K562 (cell line): ENCODE measurements at regions not wholly inside any gene's neighbourhood (a gene's known extent, or its start where the extent isn't known, plus 50 kb on each side); places are given as distances from the start of the nearest gene placed in this dataset.

Source experiments
- CCNT2 ChIP-seq: IDR thresholded peaks from 2 replicates; pipeline ENCODE4 v1.6.1; 2011; ENCODE audit warnings: borderline replicate concordance, low read depth, mild to moderate bottlenecking, moderate library complexity, mixed read lengths, low read length; ENCODE audit not compliant: insufficient read length; ENCODE audit errors: extremely low read depth
- POLR2A ChIP-seq: fragments of 450-650 bp; conservative IDR thresholded peaks from 2 replicates; pipeline ENCODE4 v1.6.1; 2016
- TF ChIP-seq, protein P1 (sequence below): fragments of 250-450 bp; sonication (Bioruptor Pico); IDR thresholded peaks from 2 replicates; pipeline ENCODE4 v1.5.0; 2020; ENCODE audit warnings: mild to moderate bottlenecking
- TF ChIP-seq, protein P2 (sequence below): fragments of 450-650 bp; IDR thresholded peaks from 2 replicates; pipeline ENCODE4 v1.7.0; 2016; ENCODE audit warnings: borderline replicate concordance
- TF ChIP-seq, protein P3 (sequence below), 3 experiments: IDR thresholded peaks in 2 of 3; conservative IDR thresholded peaks in 1 of 3; 2 replicates each; pipeline ENCODE4 v1.5.1; 2011 to 2012; ENCODE audit warnings: low read length in 3 of 3, mild to moderate bottlenecking in 3 of 3, control low read depth in 2 of 3, improper control_type of control experiment in 1 of 3, inconsistent platforms in 1 of 3, low read depth in 1 of 3, mixed read lengths in 1 of 3, moderate library complexity in 1 of 3; ENCODE audit not compliant: insufficient read depth in 2 of 3
- TF ChIP-seq, protein P4 (sequence below): sonication (generic); formaldehyde crosslinking; IDR thresholded peaks from 2 replicates; pipeline ENCODE4 v1.9.0; 2022; ENCODE audit warnings: mild to moderate bottlenecking, missing genetic modification reagents

DNA sequence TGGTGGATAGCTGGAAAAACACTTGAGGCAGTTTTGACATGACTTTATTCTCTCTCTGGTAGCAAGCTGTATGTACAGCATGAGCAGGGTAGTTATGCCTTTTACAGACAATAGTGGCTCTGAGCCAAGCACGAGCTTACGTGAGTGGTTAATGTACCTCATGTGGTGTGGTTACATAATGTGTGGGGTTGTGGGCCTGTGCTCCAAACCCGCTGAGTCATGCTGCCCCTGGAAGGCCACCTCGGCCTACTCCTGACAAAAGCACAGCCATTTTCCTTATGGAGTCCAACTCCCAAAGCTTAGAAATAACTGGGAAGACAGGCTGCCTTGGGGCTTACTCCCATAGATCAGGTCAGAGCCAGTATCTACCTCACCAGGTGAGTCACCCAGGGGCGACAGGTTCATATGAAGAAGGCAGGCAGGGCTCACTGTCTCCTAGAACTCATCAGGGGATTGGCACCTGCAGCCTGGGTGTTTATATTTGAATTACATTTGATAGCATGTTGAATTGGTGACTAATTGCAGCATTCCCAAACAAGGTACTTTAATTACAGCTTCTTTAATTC lies 404.5 kb downstream of the ADRA2A start:
- TF ChIP-seq, protein P1, sequence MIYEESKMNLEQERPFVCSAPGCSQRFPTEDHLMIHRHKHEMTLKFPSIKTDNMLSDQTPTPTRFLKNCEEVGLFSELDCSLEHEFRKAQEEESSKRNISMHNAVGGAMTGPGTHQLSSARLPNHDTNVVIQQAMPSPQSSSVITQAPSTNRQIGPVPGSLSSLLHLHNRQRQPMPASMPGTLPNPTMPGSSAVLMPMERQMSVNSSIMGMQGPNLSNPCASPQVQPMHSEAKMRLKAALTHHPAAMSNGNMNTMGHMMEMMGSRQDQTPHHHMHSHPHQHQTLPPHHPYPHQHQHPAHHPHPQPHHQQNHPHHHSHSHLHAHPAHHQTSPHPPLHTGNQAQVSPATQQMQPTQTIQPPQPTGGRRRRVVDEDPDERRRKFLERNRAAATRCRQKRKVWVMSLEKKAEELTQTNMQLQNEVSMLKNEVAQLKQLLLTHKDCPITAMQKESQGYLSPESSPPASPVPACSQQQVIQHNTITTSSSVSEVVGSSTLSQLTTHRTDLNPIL (CRISPR knock-in tag) = no peak
- TF ChIP-seq, protein P2, sequence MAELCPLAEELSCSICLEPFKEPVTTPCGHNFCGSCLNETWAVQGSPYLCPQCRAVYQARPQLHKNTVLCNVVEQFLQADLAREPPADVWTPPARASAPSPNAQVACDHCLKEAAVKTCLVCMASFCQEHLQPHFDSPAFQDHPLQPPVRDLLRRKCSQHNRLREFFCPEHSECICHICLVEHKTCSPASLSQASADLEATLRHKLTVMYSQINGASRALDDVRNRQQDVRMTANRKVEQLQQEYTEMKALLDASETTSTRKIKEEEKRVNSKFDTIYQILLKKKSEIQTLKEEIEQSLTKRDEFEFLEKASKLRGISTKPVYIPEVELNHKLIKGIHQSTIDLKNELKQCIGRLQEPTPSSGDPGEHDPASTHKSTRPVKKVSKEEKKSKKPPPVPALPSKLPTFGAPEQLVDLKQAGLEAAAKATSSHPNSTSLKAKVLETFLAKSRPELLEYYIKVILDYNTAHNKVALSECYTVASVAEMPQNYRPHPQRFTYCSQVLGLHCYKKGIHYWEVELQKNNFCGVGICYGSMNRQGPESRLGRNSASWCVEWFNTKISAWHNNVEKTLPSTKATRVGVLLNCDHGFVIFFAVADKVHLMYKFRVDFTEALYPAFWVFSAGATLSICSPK = no peak
- TF ChIP-seq, protein P3, sequence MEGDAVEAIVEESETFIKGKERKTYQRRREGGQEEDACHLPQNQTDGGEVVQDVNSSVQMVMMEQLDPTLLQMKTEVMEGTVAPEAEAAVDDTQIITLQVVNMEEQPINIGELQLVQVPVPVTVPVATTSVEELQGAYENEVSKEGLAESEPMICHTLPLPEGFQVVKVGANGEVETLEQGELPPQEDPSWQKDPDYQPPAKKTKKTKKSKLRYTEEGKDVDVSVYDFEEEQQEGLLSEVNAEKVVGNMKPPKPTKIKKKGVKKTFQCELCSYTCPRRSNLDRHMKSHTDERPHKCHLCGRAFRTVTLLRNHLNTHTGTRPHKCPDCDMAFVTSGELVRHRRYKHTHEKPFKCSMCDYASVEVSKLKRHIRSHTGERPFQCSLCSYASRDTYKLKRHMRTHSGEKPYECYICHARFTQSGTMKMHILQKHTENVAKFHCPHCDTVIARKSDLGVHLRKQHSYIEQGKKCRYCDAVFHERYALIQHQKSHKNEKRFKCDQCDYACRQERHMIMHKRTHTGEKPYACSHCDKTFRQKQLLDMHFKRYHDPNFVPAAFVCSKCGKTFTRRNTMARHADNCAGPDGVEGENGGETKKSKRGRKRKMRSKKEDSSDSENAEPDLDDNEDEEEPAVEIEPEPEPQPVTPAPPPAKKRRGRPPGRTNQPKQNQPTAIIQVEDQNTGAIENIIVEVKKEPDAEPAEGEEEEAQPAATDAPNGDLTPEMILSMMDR (IDR thresholded peaks at IDR 0.05 in 2 of 3, conservative IDR thresholded peaks at IDR 0.05 in 1 of 3; ENCODE audit: insufficient read depth in 2 of 3, low read depth in 1 of 3, low read length in 3 of 3) = no peak
- TF ChIP-seq, protein P4, sequence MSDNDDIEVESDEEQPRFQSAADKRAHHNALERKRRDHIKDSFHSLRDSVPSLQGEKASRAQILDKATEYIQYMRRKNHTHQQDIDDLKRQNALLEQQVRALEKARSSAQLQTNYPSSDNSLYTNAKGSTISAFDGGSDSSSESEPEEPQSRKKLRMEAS (CRISPR knock-in tag) = no peak
- no peak for TF ChIP-seq POLR2A
- no peak for TF ChIP-seq CCNT2
